ENCODE measurements at regions not wholly inside any gene's neighbourhood (a gene's known extent, or its start where the extent isn't known, plus 50 kb on each side); places are given as distances from the start of the nearest gene placed in this dataset.

- TF ChIP-seq POLR2A (IDR thresholded peaks at IDR 0.05) (no peak), CTCF (IDR thresholded peaks at IDR 0.05) (no peak)
Measured at GRCh38 chr5:66361070-66361469, 217.0 kb downstream of the SREK1 start.

Data from uterus (tissue), 2 donors.